PFSK-1 (cell line): ENCODE measurements at regions not wholly inside any gene's neighbourhood (a gene's known extent, or its start where the extent isn't known, plus 50 kb on each side); places are given as distances from the start of the nearest gene placed in this dataset.

Experiments
- FOXP2 ChIP-seq: optimal IDR thresholded peaks from 2 replicates; pipeline ENCODE3; 2011; ENCODE audit warnings: borderline replicate concordance, control low read depth, inconsistent platforms; ENCODE audit not compliant: insufficient read depth; ENCODE audit errors: extremely low read length, extremely low read depth
- POLR2AphosphoS5 ChIP-seq: IDR thresholded peaks from 2 replicates; pipeline ENCODE4 v1.6.1; 2012; ENCODE audit warnings: low read depth, mild to moderate bottlenecking, control low read depth, low read length, moderate library complexity
- REST ChIP-seq, 2 experiments: IDR thresholded peaks; 2 replicates each; pipeline versions ENCODE4 v1.6.1 to v1.8.0; 2011 to 2012; ENCODE audit warnings: low read depth in 2 of 2, low read length in 2 of 2, control low read depth in 1 of 2, inconsistent platforms in 1 of 2, mild to moderate bottlenecking in 1 of 2, moderate library complexity in 1 of 2; ENCODE audit not compliant: insufficient read depth in 1 of 2
- SIN3A ChIP-seq: IDR thresholded peaks from 2 replicates; pipeline ENCODE4 v1.6.1; 2012; ENCODE audit warnings: mild to moderate bottlenecking, low read length, moderate library complexity, borderline replicate concordance; ENCODE audit not compliant: insufficient read depth
- TAF1 ChIP-seq: IDR thresholded peaks from 2 replicates; pipeline ENCODE4 v1.6.1; 2012; ENCODE audit warnings: low read length, control low read depth, borderline replicate concordance; ENCODE audit not compliant: insufficient read depth

GRCh38 chr12:92080911-92081285 lies 64.7 kb downstream of the BTG1 start:
- TF ChIP-seq POLR2AphosphoS5: no peak
- no peak for TF ChIP-seq TAF1
- TF ChIP-seq REST (IDR thresholded peaks at IDR 0.05; ENCODE audit: insufficient read depth in 1 of 2, low read depth in 2 of 2, low read length in 2 of 2): no peak
- no peak for TF ChIP-seq SIN3A
- no peak for TF ChIP-seq FOXP2

GRCh38 chr12:92079054-92079385 lies 66.6 kb downstream of the BTG1 start:
- TF ChIP-seq POLR2AphosphoS5 (no peak), REST (IDR thresholded peaks at IDR 0.05; ENCODE audit: insufficient read depth in 1 of 2, low read depth in 2 of 2, low read length in 2 of 2) (no peak), TAF1 (no peak), FOXP2 (no peak), SIN3A (no peak)

GRCh38 chr12:92078167-92079053 lies 67.2 kb downstream of the BTG1 start:
- TF ChIP-seq POLR2AphosphoS5 (no peak), SIN3A (peak; percentile 50; the same call in 1 of the 2 replicates)

- TF ChIP-seq POLR2AphosphoS5 (no peak), SIN3A (no peak), REST (IDR thresholded peaks at IDR 0.05; ENCODE audit: insufficient read depth in 1 of 2, low read depth in 2 of 2, low read length in 2 of 2) (no peak), FOXP2 (no peak), TAF1 (no peak)
These were observed 68.1 kb downstream of the BTG1 start for GRCh38 chr12:92077530-92077929.

GRCh38 chr12:92076101-92076500 lies 69.5 kb downstream of the BTG1 start:
- TF ChIP-seq SIN3A (no peak), TAF1 (no peak), REST (IDR thresholded peaks at IDR 0.05; ENCODE audit: insufficient read depth in 1 of 2, low read depth in 2 of 2, low read length in 2 of 2) (no peak), FOXP2 (no peak), POLR2AphosphoS5 (no peak)
